Naive thymus-derived CD4-positive, alpha-beta T cell (primary cell): ENCODE measurements at regions not wholly inside any gene's neighbourhood (a gene's known extent, or its start where the extent isn't known, plus 50 kb on each side); places are given as distances from the start of the nearest gene placed in this dataset.

Source experiments
- ATAC-seq: fragments of 150-1000 bp; cut with Tn5 transposase; 2 replicates; pipeline ENCODE4 v1.10.0; 2021; ENCODE audit warnings: mild to moderate bottlenecking, moderate library complexity
- CTCF ChIA-PET: fragments of 350-600 bp; sonication (Branson Sonifier 250); formaldehyde crosslinking; loops from one replicate; lab custom pipeline; 2021; ENCODE audit warnings: antibody characterized with exemption; lab: Charles Lee
- POLR2A ChIA-PET: fragments of 350-600 bp; sonication (Branson Sonifier 250); formaldehyde crosslinking; loops from one replicate; lab custom pipeline; 2021; ENCODE audit warnings: antibody characterized with exemption, inconsistent platforms; lab: Charles Lee
- DNase-seq, 9 donors: peaks; one replicate each; pipeline versions ENCODE4 v3.0.0 to v3.0.0-alpha.2; 2020 to 2022; ENCODE audit warnings: mixed read lengths in 1 of 9
- H3K27ac ChIP-seq: one replicate; pipeline ENCODE4 v1.7.0; 2013; ENCODE audit warnings: mild to moderate bottlenecking, low read depth, low read length, moderate library complexity
- H3K27me3 ChIP-seq, 2 donors: one replicate each; pipeline ENCODE4 v1.7.0; 2013; ENCODE audit warnings: low read length in 2 of 2, mild to moderate bottlenecking in 2 of 2, moderate library complexity in 2 of 2; ENCODE audit not compliant: control insufficient read depth in 2 of 2, insufficient read depth in 2 of 2
- H3K36me3 ChIP-seq, 3 experiments: 1 replicate in 2 of 3; 2 replicates in 1 of 3; pipeline ENCODE4 v1.7.0; 2013; ENCODE audit warnings: low read length in 3 of 3, mild to moderate bottlenecking in 3 of 3, moderate library complexity in 1 of 3; ENCODE audit not compliant: insufficient read depth in 3 of 3, control insufficient read depth in 2 of 3
- H3K4me1 ChIP-seq, 2 donors: one replicate each; pipeline ENCODE4 v1.7.0; 2013; ENCODE audit warnings: low read length in 2 of 2, mild to moderate bottlenecking in 2 of 2, moderate library complexity in 1 of 2; ENCODE audit not compliant: control insufficient read depth in 2 of 2, insufficient read depth in 2 of 2
- H3K4me3 ChIP-seq: 2 replicates; pipeline ENCODE4 v1.7.0; 2013; ENCODE audit warnings: mild to moderate bottlenecking, low read length
- H3K9me3 ChIP-seq, 3 experiments: 1 replicate in 2 of 3; 2 replicates in 1 of 3; pipeline ENCODE4 v1.7.0; 2013; ENCODE audit warnings: low read length in 3 of 3; ENCODE audit not compliant: control insufficient read depth in 2 of 3
- H3K27ac Mint-ChIP-seq, 9 donors: one replicate each; pipeline ENCODE4 v1.8.0; 2020 to 2022; ENCODE audit warnings: mixed read lengths in 9 of 9, mild to moderate bottlenecking in 8 of 9, moderate library complexity in 5 of 9, inconsistent platforms in 2 of 9
- H3K27me3 Mint-ChIP-seq, 5 donors: one replicate each; pipeline ENCODE4 v1.8.0; 2021 to 2022; ENCODE audit warnings: mixed read lengths in 5 of 5, mild to moderate bottlenecking in 1 of 5
- H3K36me3 Mint-ChIP-seq, 5 donors: one replicate each; pipeline ENCODE4 v1.8.0; 2020 to 2022; ENCODE audit warnings: mixed read lengths in 5 of 5, mild to moderate bottlenecking in 3 of 5, inconsistent platforms in 1 of 5
- H3K4me1 Mint-ChIP-seq, 7 donors: one replicate each; pipeline ENCODE4 v1.8.0; 2020 to 2022; ENCODE audit warnings: mixed read lengths in 7 of 7, mild to moderate bottlenecking in 3 of 7, inconsistent platforms in 1 of 7
- H3K4me3 Mint-ChIP-seq, 10 donors: one replicate each; pipeline ENCODE4 v1.8.0; 2020 to 2022; ENCODE audit warnings: mild to moderate bottlenecking in 10 of 10, mixed read lengths in 10 of 10, moderate library complexity in 6 of 10, inconsistent platforms in 2 of 10
- H3K9me3 Mint-ChIP-seq, 11 donors: one replicate each; pipeline ENCODE4 v1.8.0; 2020 to 2022; ENCODE audit warnings: mixed read lengths in 11 of 11, mild to moderate bottlenecking in 4 of 11, inconsistent platforms in 1 of 11, moderate library complexity in 1 of 11
- intact Hi-C, 2 donors: fragments of 100-400 bp; cut with micrococcal nuclease; formaldehyde crosslinking; loops; one replicate each; pipeline ENCODE4 v1.15.1; 2023

DNA sequence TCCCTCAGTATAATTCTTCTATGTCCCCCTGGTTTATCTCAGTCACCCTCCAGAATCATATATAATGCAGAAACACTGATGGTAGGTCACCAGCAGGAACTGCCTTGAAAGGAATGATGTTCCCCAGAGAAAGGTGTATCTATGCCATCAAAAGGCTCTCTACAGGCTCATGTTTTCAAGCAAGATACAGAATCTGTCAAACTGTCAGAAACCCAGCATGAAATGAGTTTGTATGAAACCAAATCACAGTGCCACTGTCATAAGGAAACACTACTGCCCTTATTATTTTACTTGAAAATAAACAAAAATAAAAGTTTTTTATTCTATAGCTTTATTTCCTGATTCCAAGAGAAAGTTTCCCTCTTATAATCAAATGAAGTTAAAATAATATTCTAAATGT, 1064.5 kb upstream of the DDX18 start:
- Histone ChIP-seq H3K27me3 (no peaks in the 10 kb centered on the region), H3K27ac (no peak overlapping the region), H3K4me3 (no peak overlapping the region), H3K36me3 (no peaks in the 10 kb centered on the region), H3K4me1 (no peaks in the 10 kb centered on the region), H3K9me3 (no peaks in the 10 kb centered on the region)
- intact Hi-C loops = no loop called here
- ChIA-PET POLR2A (no interaction called here), CTCF (no interaction called here)
- H3K36me3 Mint-ChIP-seq = no peaks in the 10 kb centered on the region
- no peak overlapping the region for H3K4me3 Mint-ChIP-seq
- peaks cover 2 to 10% (median 5%) of the 10 kb centered on the region in 11 donors for H3K9me3 Mint-ChIP-seq
- no peak for DNase-seq
- ATAC-seq = no peak
- H3K27me3 Mint-ChIP-seq = no peaks in the 10 kb centered on the region
- H3K4me1 Mint-ChIP-seq = no peaks in the 10 kb centered on the region
- H3K27ac Mint-ChIP-seq = no peak overlapping the region

DNA sequence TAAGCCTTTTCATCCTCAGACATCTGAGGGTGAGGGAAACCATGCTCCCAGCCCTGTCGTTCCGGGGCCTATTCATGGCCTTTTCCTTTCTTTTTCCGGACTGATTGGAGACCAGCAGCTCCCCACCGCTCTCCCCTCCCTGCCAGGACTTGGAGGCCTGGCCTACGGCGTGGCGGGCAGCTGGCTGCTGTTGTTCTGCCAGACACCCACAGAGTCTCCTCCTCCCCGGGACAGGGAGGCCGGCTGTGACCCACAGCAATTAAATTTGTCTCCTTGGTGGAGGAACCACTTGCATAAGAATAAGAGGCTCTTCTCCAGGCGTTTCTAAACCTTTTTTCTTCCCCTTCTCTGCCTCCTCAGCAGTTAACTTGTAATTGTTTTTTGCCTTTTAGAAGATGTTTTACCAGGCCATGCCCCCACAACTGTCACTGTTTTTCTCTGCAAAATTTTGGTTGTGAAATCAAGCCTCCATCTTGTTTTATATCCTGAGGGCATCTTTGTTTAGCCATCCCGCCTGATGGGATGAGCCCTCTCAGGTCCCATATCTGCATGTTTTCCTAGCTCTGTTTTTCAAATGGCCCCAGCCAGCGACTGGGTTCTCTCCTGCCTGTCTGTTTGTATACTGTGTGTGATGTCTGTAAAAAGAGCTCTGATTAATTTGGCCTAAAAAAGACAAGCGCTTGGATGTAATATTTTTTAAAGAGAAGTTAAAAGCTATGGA, 1060.0 kb upstream of the DDX18 start:
- no peak overlapping the region for H3K27ac ChIP-seq

DNA sequence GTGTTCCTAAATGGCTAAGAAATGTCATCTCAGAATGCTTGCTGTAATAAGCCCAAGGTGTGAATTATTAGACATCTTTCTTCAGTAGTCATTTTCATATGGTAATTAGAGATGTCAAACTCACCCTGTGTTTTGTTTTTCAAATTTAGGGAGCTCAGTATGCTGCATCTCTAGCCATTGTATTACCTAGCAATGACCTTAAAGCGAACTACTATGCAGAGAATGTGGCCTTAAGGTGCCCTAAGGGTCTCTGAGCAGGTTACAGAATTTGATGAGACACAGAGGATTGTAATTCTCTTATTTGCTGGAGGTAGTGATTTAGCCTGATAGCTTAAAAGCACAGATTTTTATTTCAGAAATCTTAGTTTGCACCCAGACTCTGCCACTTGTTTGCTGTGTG, 1052.6 kb upstream of the DDX18 start:
- Histone ChIP-seq H3K27me3 (no peaks in the 10 kb centered on the region), H3K9me3 (no peaks in the 10 kb centered on the region), H3K27ac (no peak overlapping the region), H3K4me3 (no peak overlapping the region), H3K36me3 (no peaks in the 10 kb centered on the region), H3K4me1 (no peaks in the 10 kb centered on the region)
- Mint-ChIP-seq H3K27me3 (no peaks in the 10 kb centered on the region), H3K4me1 (no peaks in the 10 kb centered on the region), H3K4me3 (no peak overlapping the region), H3K36me3 (no peaks in the 10 kb centered on the region), H3K27ac (no peak overlapping the region), H3K9me3 (peaks cover 0 to 18% (median 4%) of the 10 kb centered on the region in 11 donors)
- ChIA-PET POLR2A (no interaction called here), CTCF (no interaction called here)
- intact Hi-C loops = no loop called here
- no peak for ATAC-seq
- DNase-seq = no peak

More for the DNA sequence above, 1060.0 kb upstream of the DDX18 start:
- Mint-ChIP-seq H3K9me3 (peaks cover 2 to 17% (median 6%) of the 10 kb centered on the region in 11 donors), H3K4me1 (no peaks in the 10 kb centered on the region), H3K27me3 (no peaks in the 10 kb centered on the region), H3K36me3 (no peaks in the 10 kb centered on the region), H3K27ac (no peak overlapping the region), H3K4me3 (no peak overlapping the region)
- intact Hi-C loops = no loop called here
- ChIA-PET POLR2A (no interaction called here), CTCF (no interaction called here)
- H3K36me3 ChIP-seq = no peaks in the 10 kb centered on the region
- no peak for DNase-seq
- no peak for ATAC-seq
- no peaks in the 10 kb centered on the region for H3K9me3 ChIP-seq
- H3K4me1 ChIP-seq = no peaks in the 10 kb centered on the region
- no peaks in the 10 kb centered on the region for H3K27me3 ChIP-seq
- H3K4me3 ChIP-seq = no peak overlapping the region

DNA sequence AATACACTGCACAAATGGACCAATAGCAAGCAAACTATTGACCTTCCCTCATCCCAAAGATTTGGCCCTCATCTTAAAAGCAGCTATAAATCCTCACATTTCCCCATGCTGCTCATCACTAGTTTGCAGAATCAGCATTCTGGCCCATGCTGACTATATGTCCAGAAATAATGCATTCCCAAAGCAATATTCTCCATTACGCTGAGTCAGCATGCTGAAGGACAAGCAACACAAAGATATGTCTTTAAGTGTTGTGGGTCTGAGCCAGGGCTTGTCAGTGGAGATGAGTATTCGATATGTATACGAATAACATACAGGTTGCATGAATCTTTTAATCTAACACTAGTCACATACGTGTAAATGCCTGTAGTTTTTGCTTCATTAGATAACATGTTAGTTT, 1045.0 kb upstream of the DDX18 start:
- H3K27ac Mint-ChIP-seq = no peak overlapping the region
- Histone ChIP-seq H3K4me1 (no peaks in the 10 kb centered on the region), H3K36me3 (no peaks in the 10 kb centered on the region), H3K27me3 (no peaks in the 10 kb centered on the region), H3K9me3 (no peaks in the 10 kb centered on the region), H3K4me3 (no peak overlapping the region), H3K27ac (no peak overlapping the region)
- DNase-seq = no peak
- H3K9me3 Mint-ChIP-seq = peaks cover 0 to 12% (median 2%) of the 10 kb centered on the region in 11 donors
- ChIA-PET POLR2A (no interaction called here), CTCF (no interaction called here)
- H3K4me1 Mint-ChIP-seq = no peaks in the 10 kb centered on the region
- no peaks in the 10 kb centered on the region for H3K27me3 Mint-ChIP-seq
- no peak overlapping the region for H3K4me3 Mint-ChIP-seq
- ATAC-seq = no peak
- H3K36me3 Mint-ChIP-seq = no peaks in the 10 kb centered on the region
- intact Hi-C loops = no loop called here

DNA sequence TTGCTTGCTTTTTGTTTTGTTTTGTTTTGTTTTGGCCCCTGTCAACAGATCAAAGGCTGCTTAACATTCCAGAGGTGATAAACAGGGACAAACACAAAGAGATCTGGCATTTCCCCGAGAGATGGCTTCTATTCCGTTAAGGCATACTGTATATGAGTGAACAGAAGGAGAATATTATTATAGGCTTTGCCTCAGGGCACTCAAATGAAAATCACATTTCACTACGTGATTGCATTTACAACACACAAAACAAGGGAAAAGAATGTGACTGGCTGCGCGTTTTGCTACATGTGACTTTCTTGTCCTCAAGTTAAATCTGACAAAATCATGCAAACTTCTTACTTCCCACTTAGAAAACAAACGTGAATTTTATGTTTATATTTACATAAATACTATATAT, 1037.9 kb upstream of the DDX18 start:
- Histone ChIP-seq H3K4me3 (no peak overlapping the region), H3K36me3 (no peaks in the 10 kb centered on the region), H3K27me3 (no peaks in the 10 kb centered on the region), H3K4me1 (no peaks in the 10 kb centered on the region), H3K27ac (no peak overlapping the region), H3K9me3 (peaks cover 0 to 7% (median 0%) of the 10 kb centered on the region in 3 experiments)
- ChIA-PET POLR2A (no interaction called here), CTCF (no interaction called here)
- H3K4me1 Mint-ChIP-seq = no peaks in the 10 kb centered on the region
- H3K27ac Mint-ChIP-seq = no peak overlapping the region
- no peak overlapping the region for H3K4me3 Mint-ChIP-seq
- H3K27me3 Mint-ChIP-seq = no peaks in the 10 kb centered on the region
- peaks cover 0 to 22% (median 2%) of the 10 kb centered on the region in 11 donors for H3K9me3 Mint-ChIP-seq
- DNase-seq (no peak), ATAC-seq (no peak)
- no peaks in the 10 kb centered on the region for H3K36me3 Mint-ChIP-seq
- intact Hi-C loops = no loop called here

DNA sequence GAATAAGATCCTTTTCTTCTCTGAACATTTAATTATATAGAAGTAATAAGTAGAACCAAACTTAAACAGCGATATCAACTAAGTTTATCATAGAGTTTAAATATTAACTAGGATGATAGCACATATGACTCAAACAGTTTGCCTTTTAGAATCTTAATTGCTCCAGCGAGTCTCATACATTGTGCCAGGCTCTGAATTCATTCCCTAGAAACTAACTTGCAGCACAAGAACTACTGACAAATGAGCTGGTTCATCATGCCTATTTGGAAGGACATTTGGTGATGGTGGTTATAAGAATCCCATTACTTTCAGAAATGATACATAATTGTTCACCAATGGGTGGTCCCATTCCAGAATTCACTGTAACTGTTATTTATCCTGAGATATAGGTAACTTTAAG, 1026.6 kb upstream of the DDX18 start:
- no peak overlapping the region for H3K27ac Mint-ChIP-seq
- Histone ChIP-seq H3K27ac (no peak overlapping the region), H3K4me3 (no peak overlapping the region), H3K4me1 (no peaks in the 10 kb centered on the region), H3K36me3 (no peaks in the 10 kb centered on the region), H3K9me3 (no peaks in the 10 kb centered on the region), H3K27me3 (no peaks in the 10 kb centered on the region)
- H3K36me3 Mint-ChIP-seq = no peaks in the 10 kb centered on the region
- DNase-seq (no peak), ATAC-seq (no peak)
- no peaks in the 10 kb centered on the region for H3K27me3 Mint-ChIP-seq
- ChIA-PET POLR2A (no interaction called here), CTCF (no interaction called here)
- intact Hi-C loops = no loop called here
- H3K9me3 Mint-ChIP-seq = peaks cover 0 to 4% (median 2%) of the 10 kb centered on the region in 11 donors
- no peak overlapping the region for H3K4me3 Mint-ChIP-seq
- no peaks in the 10 kb centered on the region for H3K4me1 Mint-ChIP-seq

DNA sequence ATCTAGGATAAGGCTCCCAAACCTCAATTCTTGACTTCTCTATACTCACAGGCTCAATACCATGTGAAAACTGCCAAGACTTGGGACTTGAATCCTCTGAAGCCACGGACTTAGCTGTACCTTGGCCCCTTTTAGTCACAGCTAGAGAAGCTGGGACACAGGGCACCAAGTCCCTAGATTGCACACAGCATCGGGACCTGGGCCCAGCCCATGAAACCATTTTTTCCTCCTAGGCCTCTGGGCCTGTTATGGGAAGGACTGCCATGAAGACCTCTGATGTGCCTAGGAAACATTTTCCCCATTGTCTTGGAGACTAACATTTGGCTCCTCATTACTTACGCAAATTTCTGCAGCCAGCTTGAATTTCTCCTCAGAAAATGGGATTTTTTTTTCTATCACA, 1011.8 kb upstream of the DDX18 start:
- intact Hi-C loops = no loop called here
- H3K4me1 ChIP-seq = no peaks in the 10 kb centered on the region
- peaks cover 0 to 6% (median 3%) of the 10 kb centered on the region in 3 experiments for H3K9me3 ChIP-seq
- POLR2A ChIA-PET = no interaction called here
- CTCF ChIA-PET = no interaction called here
- no peaks in the 10 kb centered on the region for H3K27me3 ChIP-seq
- Mint-ChIP-seq H3K27me3 (no peaks in the 10 kb centered on the region), H3K4me3 (no peak overlapping the region), H3K4me1 (no peaks in the 10 kb centered on the region), H3K36me3 (peaks cover 0 to 10% (median 0%) of the 10 kb centered on the region in 5 donors), H3K9me3 (peaks cover 3 to 52% (median 17%) of the 10 kb centered on the region in 11 donors), H3K27ac (no peak overlapping the region)
- ATAC-seq = no peak
- H3K27ac ChIP-seq = no peak overlapping the region
- DNase-seq = no peak
- H3K36me3 ChIP-seq = no peaks in the 10 kb centered on the region
- H3K4me3 ChIP-seq = no peak overlapping the region
